H9 (cell line): ENCODE measurements at regions not wholly inside any gene's neighbourhood (a gene's known extent, or its start where the extent isn't known, plus 50 kb on each side); places are given as distances from the start of the nearest gene placed in this dataset.

Experiments used
- DNase-seq: peaks from one replicate; pipeline ENCODE4 v3.0.0-alpha.2; 2017
- H2AFZ ChIP-seq: one replicate; pipeline ENCODE4 v1.6.1; 2013; ENCODE audit warnings: mild to moderate bottlenecking, low read length, control low read depth, moderate library complexity
- H2AK5ac ChIP-seq: 2 replicates; pipeline ENCODE4 v1.6.1; 2013; ENCODE audit warnings: low read length, control low read depth, mixed read lengths; ENCODE audit not compliant: insufficient read length
- H2BK120ac ChIP-seq: one replicate; pipeline ENCODE4 v1.6.1; 2013; ENCODE audit warnings: low read depth, mild to moderate bottlenecking, low read length, control low read depth, inconsistent platforms; ENCODE audit not compliant: poor library complexity, severe bottlenecking
- H2BK12ac ChIP-seq: 2 replicates; pipeline ENCODE4 v1.6.1; 2013; ENCODE audit warnings: low read length, control low read depth, mixed read lengths, low read depth; ENCODE audit not compliant: insufficient read length
- H2BK15ac ChIP-seq: 2 replicates; pipeline ENCODE4 v1.6.1; 2013; ENCODE audit warnings: low read depth, low read length, control low read depth
- H2BK20ac ChIP-seq: one replicate; pipeline ENCODE4 v1.6.1; 2013; ENCODE audit warnings: low read depth, mild to moderate bottlenecking, low read length, control low read depth, inconsistent platforms; ENCODE audit not compliant: poor library complexity, severe bottlenecking
- H2BK5ac ChIP-seq: 2 replicates; pipeline ENCODE4 v1.6.1; 2013; ENCODE audit warnings: low read length, control low read depth, mixed read lengths; ENCODE audit not compliant: insufficient read length
- H3K14ac ChIP-seq: 2 replicates; pipeline ENCODE4 v1.6.1; 2013; ENCODE audit warnings: low read length, control low read depth; ENCODE audit not compliant: insufficient read depth
- H3K18ac ChIP-seq: 2 replicates; pipeline ENCODE4 v1.6.1; 2013; ENCODE audit warnings: low read depth, mild to moderate bottlenecking, mixed read lengths, low read length, control low read depth; ENCODE audit not compliant: insufficient read length
- H3K23ac ChIP-seq: 2 replicates; pipeline ENCODE4 v1.6.1; 2013; ENCODE audit warnings: low read length, control low read depth, mixed read lengths, low read depth; ENCODE audit not compliant: insufficient read length
- H3K23me2 ChIP-seq: 2 replicates; pipeline ENCODE4 v1.6.1; 2013; ENCODE audit warnings: low read depth, mild to moderate bottlenecking, mixed read lengths, low read length, control low read depth; ENCODE audit not compliant: insufficient read length, poor library complexity, severe bottlenecking
- H3K27ac ChIP-seq: 2 replicates; pipeline ENCODE4 v1.5.1; 2013; ENCODE audit warnings: low read length, control low read depth, mixed read lengths, low read depth; ENCODE audit not compliant: insufficient read length
- H3K27me3 ChIP-seq: 2 replicates; pipeline ENCODE4 v1.6.1; 2013; ENCODE audit warnings: low read length, control low read depth, inconsistent platforms; ENCODE audit not compliant: insufficient read depth
- H3K4ac ChIP-seq: 2 replicates; pipeline ENCODE4 v1.6.1; 2013; ENCODE audit warnings: low read depth, mild to moderate bottlenecking, control low read depth, inconsistent platforms, low read length, moderate library complexity
- H3K4me1 ChIP-seq: 2 replicates; pipeline ENCODE4 v1.6.1; 2013; ENCODE audit warnings: low read length, control low read depth, inconsistent platforms; ENCODE audit not compliant: insufficient read depth
- H3K4me2 ChIP-seq: 2 replicates; pipeline ENCODE4 v1.6.1; 2013; ENCODE audit warnings: low read length, control low read depth, mixed read lengths; ENCODE audit not compliant: insufficient read length, insufficient read depth
- H3K56ac ChIP-seq: 2 replicates; pipeline ENCODE4 v1.6.1; 2013; ENCODE audit warnings: low read depth, mild to moderate bottlenecking, mixed read lengths, low read length, control low read depth; ENCODE audit not compliant: insufficient read length
- H3K79me1 ChIP-seq: 2 replicates; pipeline ENCODE4 v1.6.1; 2013; ENCODE audit warnings: low read depth, mild to moderate bottlenecking, moderate library complexity, low read length, control low read depth, inconsistent platforms; ENCODE audit not compliant: insufficient read depth, poor library complexity, severe bottlenecking
- H3K79me2 ChIP-seq: 2 replicates; pipeline ENCODE4 v1.6.1; 2013; ENCODE audit warnings: low read length, control low read depth, inconsistent platforms; ENCODE audit not compliant: insufficient read depth
- H3K9ac ChIP-seq: 2 replicates; pipeline ENCODE4 v1.6.1; 2013; ENCODE audit warnings: low read length, control low read depth, mixed read lengths; ENCODE audit not compliant: insufficient read length; ENCODE audit errors: extremely low read depth
- H3K9me3 ChIP-seq: one replicate; pipeline ENCODE4 v1.6.1; 2013; ENCODE audit warnings: low read depth, low read length, inconsistent platforms; ENCODE audit not compliant: control insufficient read depth
- H3T11ph ChIP-seq: one replicate; pipeline ENCODE4 v1.6.1; 2013; ENCODE audit warnings: mild to moderate bottlenecking, low read length, control low read depth, inconsistent platforms
- H4K20me1 ChIP-seq: one replicate; pipeline ENCODE4 v1.6.1; 2013; ENCODE audit not compliant: control insufficient read depth, insufficient read length, insufficient read depth
- H4K5ac ChIP-seq: 2 replicates; pipeline ENCODE4 v1.6.1; 2013; ENCODE audit warnings: low read depth, mild to moderate bottlenecking, mixed read lengths, low read length, control low read depth; ENCODE audit not compliant: insufficient read length
- H4K8ac ChIP-seq: replicated peaks from 2 replicates; pipeline ENCODE4 v1.6.1; 2013; ENCODE audit warnings: low read length, control low read depth, mixed read lengths, low read depth; ENCODE audit not compliant: insufficient read length
- H4K91ac ChIP-seq: 2 replicates; pipeline ENCODE4 v1.6.1; 2013; ENCODE audit warnings: low read depth, mild to moderate bottlenecking, moderate library complexity, mixed read lengths, low read length, control low read depth; ENCODE audit not compliant: insufficient read length
- H3K27ac Mint-ChIP-seq, 3 experiments: 2 replicates in 2 of 3; 3 replicates in 1 of 3; pipeline ENCODE4 v1.8.0; 2020 to 2021; ENCODE audit warnings: mixed read lengths in 3 of 3, mild to moderate bottlenecking in 1 of 3, moderate library complexity in 1 of 3
- H3K27me3 Mint-ChIP-seq: 2 replicates; pipeline ENCODE4 v1.8.0; 2021; ENCODE audit warnings: low read depth, mild to moderate bottlenecking, moderate library complexity, mixed read lengths
- H3K36me3 Mint-ChIP-seq, 3 experiments: 2 replicates in 2 of 3; 3 replicates in 1 of 3; pipeline ENCODE4 v1.8.0; 2020 to 2021; ENCODE audit warnings: low read depth in 3 of 3, mixed read lengths in 3 of 3; ENCODE audit not compliant: insufficient read depth in 1 of 3
- H3K4me1 Mint-ChIP-seq, 2 experiments: 2 replicates each; pipeline ENCODE4 v1.8.0; 2020; ENCODE audit warnings: mixed read lengths in 2 of 2
- H3K4me3 Mint-ChIP-seq, 2 experiments: 2 replicates in 1 of 2; 3 replicates in 1 of 2; pipeline ENCODE4 v1.8.0; 2020 to 2021; ENCODE audit warnings: mild to moderate bottlenecking in 2 of 2, mixed read lengths in 2 of 2, moderate library complexity in 1 of 2
- H3K9me3 Mint-ChIP-seq, 2 experiments: 2 replicates in 1 of 2; 3 replicates in 1 of 2; pipeline ENCODE4 v1.8.0; 2020; ENCODE audit warnings: mild to moderate bottlenecking in 2 of 2, mixed read lengths in 2 of 2, moderate library complexity in 1 of 2
- CTCF ChIP-seq: fragments of 200-600 bp; sonication (generic); conservative IDR thresholded peaks from 3 replicates; pipeline ENCODE4 v1.8.0; 2021; ENCODE audit warnings: antibody characterized with exemption, mild to moderate bottlenecking
- WGBS: extraction: QIAGEN DNeasy Blood & Tissue Kit; methylation state at CpG from one replicate; pipeline ENCODE4 v1.1.7; 2013; ENCODE audit warnings: missing lambda C conversion rate, low lambda C conversion rate, mixed read lengths; ENCODE audit not compliant: insufficient read length; ENCODE audit errors: extremely low coverage; 5-methylcytosine and 5-hydroxymethylcytosine counted together

- H3K4me3 Mint-ChIP-seq: no peak overlapping the region
Observed at GRCh38 chr5:103497781-103498180, 64.8 kb downstream of the NUDT12 start.

More at GRCh38 chr5:103497781-103498180, 64.8 kb downstream of the NUDT12 start:
- Histone ChIP-seq H2AFZ (no peak overlapping the region), H2BK15ac (no peak overlapping the region), H3K9me3 (no peaks in the 10 kb centered on the region), H2BK5ac (no peak overlapping the region), H3K4me1 (no peaks in the 10 kb centered on the region), H3K18ac (no peak overlapping the region), H2BK20ac (no peak overlapping the region), H3K79me1 (no peaks in the 10 kb centered on the region), H4K91ac (no peak overlapping the region), H4K20me1 (no peaks in the 10 kb centered on the region), H3K4ac (no peak overlapping the region), H4K8ac (no peak overlapping the region), H2AK5ac (no peak overlapping the region), H3K23me2 (peaks cover 6% of the 10 kb centered on the region), H3K14ac (no peak overlapping the region), H3T11ph (no peak overlapping the region), H2BK120ac (no peak overlapping the region), H3K9ac (no peak overlapping the region), H4K5ac (no peak overlapping the region), H3K79me2 (no peaks in the 10 kb centered on the region), H3K56ac (no peak overlapping the region), H3K4me2 (peak overlapping the region; percentile 32), H3K27me3 (no peaks in the 10 kb centered on the region), H3K27ac (no peak overlapping the region), H2BK12ac (no peak overlapping the region), H3K23ac (no peak overlapping the region)
- peaks cover 32 to 40% of the 10 kb centered on the region in 2 experiments for H3K4me1 Mint-ChIP-seq
- no peaks in the 10 kb centered on the region for H3K36me3 Mint-ChIP-seq
- no peak for DNase-seq
- no peaks in the 10 kb centered on the region for H3K27me3 Mint-ChIP-seq
- WGBS: no CpG with 5 or more reads among the region's 3 CpGs
- no peak for TF ChIP-seq CTCF
- peaks cover 0 to 3% of the 10 kb centered on the region in 2 experiments; a peak in 1 of 5 replicates for H3K9me3 Mint-ChIP-seq
- H3K27ac Mint-ChIP-seq: peak overlapping the region; percentile 78 to 99 (median 84); a peak in 5 of 7 replicates
